HL-60 (cell line): ENCODE measurements at regions not wholly inside any gene's neighbourhood (a gene's known extent, or its start where the extent isn't known, plus 50 kb on each side); places are given as distances from the start of the nearest gene placed in this dataset.

Experiments used
- CTCF ChIP-seq: IDR thresholded peaks from one replicate; pipeline ENCODE4 v1.5.1; 2011; ENCODE audit warnings: low read length, control low read depth, inconsistent platforms; ENCODE audit not compliant: insufficient read depth
- GABPA ChIP-seq: IDR thresholded peaks from 2 replicates; pipeline ENCODE4 v1.6.1; 2012; ENCODE audit warnings: low read depth
- POLR2AphosphoS5 ChIP-seq: IDR thresholded peaks from 2 replicates; pipeline ENCODE4 v1.6.1; 2012; ENCODE audit warnings: low read depth
- REST ChIP-seq: IDR thresholded peaks from 2 replicates; pipeline ENCODE4 v1.6.1; 2012; ENCODE audit warnings: low read depth; ENCODE audit not compliant: insufficient replicate concordance

DNA sequence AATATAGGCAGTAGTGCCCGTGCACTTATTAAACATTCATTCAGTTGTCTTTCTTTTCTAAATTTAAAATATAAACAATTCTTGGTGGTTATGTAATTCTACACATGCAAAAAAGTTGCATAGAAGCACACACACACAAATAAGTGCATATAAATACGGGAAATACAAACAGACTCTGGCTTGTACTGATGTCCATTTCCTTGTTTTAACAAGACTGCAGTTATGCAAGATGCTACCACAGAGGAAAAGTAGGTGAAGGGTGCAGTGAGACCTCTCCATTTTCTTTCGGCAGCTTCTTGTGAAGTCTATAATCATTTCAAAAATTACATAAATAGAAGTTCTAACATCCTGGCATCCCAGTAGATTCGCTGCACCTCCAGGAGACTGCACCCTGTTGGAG lies 130.6 kb upstream of the BCL6 start:
- TF ChIP-seq CTCF (no peak), REST (no peak), POLR2AphosphoS5 (no peak), GABPA (no peak)
